Type B pancreatic cell (in vitro differentiated cells): ENCODE measurements at regions not wholly inside any gene's neighbourhood (a gene's known extent, or its start where the extent isn't known, plus 50 kb on each side); places are given as distances from the start of the nearest gene placed in this dataset.
A peak's percentile ranks its signal among the peaks of the same experiment; 100 is the strongest.

Experiments
- DNase-seq: peaks from one replicate; pipeline ENCODE4 v3.0.0; 2021; ENCODE audit warnings: mixed read lengths; ENCODE audit not compliant: unreplicated experiment; ENCODE audit errors: extremely low spot score
- H3K27ac Mint-ChIP-seq: 2 replicates; pipeline ENCODE4 v1.8.0; 2021; ENCODE audit warnings: mild to moderate bottlenecking, mixed read lengths
- H3K27me3 Mint-ChIP-seq: 2 replicates; pipeline ENCODE4 v1.8.0; 2021; ENCODE audit warnings: mixed read lengths
- H3K36me3 Mint-ChIP-seq: 2 replicates; pipeline ENCODE4 v1.8.0; 2021; ENCODE audit warnings: mixed read lengths
- H3K4me1 Mint-ChIP-seq: one replicate; pipeline ENCODE4 v1.8.0; 2021; ENCODE audit warnings: mixed read lengths; ENCODE audit not compliant: unreplicated experiment
- H3K4me3 Mint-ChIP-seq: 2 replicates; pipeline ENCODE4 v1.8.0; 2021; ENCODE audit warnings: mild to moderate bottlenecking, mixed read lengths
- H3K9me3 Mint-ChIP-seq: 2 replicates; pipeline ENCODE4 v1.8.0; 2021; ENCODE audit warnings: mixed read lengths
- TF ChIP-seq, protein P1 (sequence below): fragments of 200-600 bp; sonication (generic); conservative IDR thresholded peaks from 2 replicates; pipeline ENCODE4 v1.5.0; 2021; ENCODE audit warnings: antibody characterized with exemption, mild to moderate bottlenecking

DNA sequence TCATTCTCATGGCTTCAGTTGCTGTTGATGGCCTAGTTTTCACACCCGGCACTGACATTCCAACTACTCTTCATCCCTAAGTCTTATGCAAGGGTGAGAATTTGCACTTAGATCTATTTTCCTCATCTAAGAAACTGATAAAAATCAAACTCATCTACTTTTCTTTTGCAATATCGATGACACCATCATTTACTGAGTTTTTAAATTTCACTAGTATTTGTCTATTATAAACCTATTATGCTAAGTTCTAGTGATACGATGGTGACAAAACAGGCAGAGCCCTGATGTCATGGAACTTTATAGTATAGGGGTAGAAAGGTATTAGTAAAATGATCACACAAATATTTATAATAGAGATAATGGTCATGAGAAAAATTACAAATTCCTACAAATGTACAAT lies 167.9 kb upstream of the CITED2 start:
- H3K27ac Mint-ChIP-seq = no peak overlapping the region
- H3K9me3 Mint-ChIP-seq = no peaks in the 10 kb centered on the region
- H3K4me3 Mint-ChIP-seq = no peak overlapping the region
- no peaks in the 10 kb centered on the region for H3K36me3 Mint-ChIP-seq
- no peak for DNase-seq
- no peaks in the 10 kb centered on the region for H3K27me3 Mint-ChIP-seq
- TF ChIP-seq, protein P1, sequence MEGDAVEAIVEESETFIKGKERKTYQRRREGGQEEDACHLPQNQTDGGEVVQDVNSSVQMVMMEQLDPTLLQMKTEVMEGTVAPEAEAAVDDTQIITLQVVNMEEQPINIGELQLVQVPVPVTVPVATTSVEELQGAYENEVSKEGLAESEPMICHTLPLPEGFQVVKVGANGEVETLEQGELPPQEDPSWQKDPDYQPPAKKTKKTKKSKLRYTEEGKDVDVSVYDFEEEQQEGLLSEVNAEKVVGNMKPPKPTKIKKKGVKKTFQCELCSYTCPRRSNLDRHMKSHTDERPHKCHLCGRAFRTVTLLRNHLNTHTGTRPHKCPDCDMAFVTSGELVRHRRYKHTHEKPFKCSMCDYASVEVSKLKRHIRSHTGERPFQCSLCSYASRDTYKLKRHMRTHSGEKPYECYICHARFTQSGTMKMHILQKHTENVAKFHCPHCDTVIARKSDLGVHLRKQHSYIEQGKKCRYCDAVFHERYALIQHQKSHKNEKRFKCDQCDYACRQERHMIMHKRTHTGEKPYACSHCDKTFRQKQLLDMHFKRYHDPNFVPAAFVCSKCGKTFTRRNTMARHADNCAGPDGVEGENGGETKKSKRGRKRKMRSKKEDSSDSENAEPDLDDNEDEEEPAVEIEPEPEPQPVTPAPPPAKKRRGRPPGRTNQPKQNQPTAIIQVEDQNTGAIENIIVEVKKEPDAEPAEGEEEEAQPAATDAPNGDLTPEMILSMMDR = no peak
- peaks cover 30% of the 10 kb centered on the region for H3K4me1 Mint-ChIP-seq

- H3K4me1 Mint-ChIP-seq = peaks cover 16% of the 10 kb centered on the region
- no peak overlapping the region for H3K27ac Mint-ChIP-seq
- no peak for DNase-seq
- peaks cover 4% of the 10 kb centered on the region for H3K9me3 Mint-ChIP-seq
- H3K27me3 Mint-ChIP-seq = no peaks in the 10 kb centered on the region
- no peaks in the 10 kb centered on the region for H3K36me3 Mint-ChIP-seq
- H3K4me3 Mint-ChIP-seq = no peak overlapping the region
- TF ChIP-seq, protein P1 = no peak
Observed at GRCh38 chr6:139540894-139541293, 166.4 kb upstream of the CITED2 start.

GRCh38 chr6:139540276-139540675 lies 165.8 kb upstream of the CITED2 start:
- DNase-seq = no peak
- Mint-ChIP-seq H3K4me1 (peaks cover 10% of the 10 kb centered on the region), H3K36me3 (no peaks in the 10 kb centered on the region), H3K4me3 (no peak overlapping the region), H3K27me3 (no peaks in the 10 kb centered on the region), H3K9me3 (peaks cover 5% of the 10 kb centered on the region), H3K27ac (no peak overlapping the region)
- TF ChIP-seq, protein P1 = no peak

GRCh38 chr6:139539852-139540251 lies 165.4 kb upstream of the CITED2 start:
- H3K4me1 Mint-ChIP-seq = peaks cover 6% of the 10 kb centered on the region
- no peak overlapping the region for H3K4me3 Mint-ChIP-seq
- H3K36me3 Mint-ChIP-seq = no peaks in the 10 kb centered on the region
- TF ChIP-seq, protein P1 = no peak
- H3K9me3 Mint-ChIP-seq = peaks cover 5% of the 10 kb centered on the region
- no peak overlapping the region for H3K27ac Mint-ChIP-seq
- no peaks in the 10 kb centered on the region for H3K27me3 Mint-ChIP-seq
- DNase-seq = no peak

DNA sequence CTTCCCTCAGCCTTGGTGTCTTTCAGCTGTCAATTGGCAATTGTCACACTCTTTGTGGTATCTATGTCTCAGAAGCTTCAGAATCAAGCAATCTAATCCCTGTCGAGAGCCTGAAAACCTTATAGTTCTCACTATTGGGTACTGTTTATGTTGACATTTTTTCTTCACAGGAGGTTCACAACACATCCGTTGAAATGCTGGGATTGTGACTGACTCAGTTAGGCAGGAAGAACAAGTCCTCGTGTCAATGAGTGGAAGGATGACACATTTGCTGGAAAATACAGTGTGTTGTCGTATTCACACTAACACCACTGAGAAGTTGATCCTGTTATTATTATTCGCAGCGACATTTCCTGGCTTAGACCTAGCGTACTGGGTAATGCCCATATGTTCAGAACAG lies 163.9 kb upstream of the CITED2 start:
- H3K4me3 Mint-ChIP-seq = no peak overlapping the region
- peak overlapping the region; percentile 32 for H3K27ac Mint-ChIP-seq
- H3K36me3 Mint-ChIP-seq = no peaks in the 10 kb centered on the region
- no peak for DNase-seq
- peaks cover 18% of the 10 kb centered on the region for H3K4me1 Mint-ChIP-seq
- no peaks in the 10 kb centered on the region for H3K27me3 Mint-ChIP-seq
- peaks cover 5% of the 10 kb centered on the region for H3K9me3 Mint-ChIP-seq
- TF ChIP-seq, protein P1 = no peak
